ENCODE measurements at regions not wholly inside any gene's neighbourhood (a gene's known extent, or its start where the extent isn't known, plus 50 kb on each side); places are given as distances from the start of the nearest gene placed in this dataset.

GRCh38 chr3:159473206-159473605 is 515.4 kb upstream of the IL12A start:
- TF ChIP-seq CTCF (IDR thresholded peaks at IDR 0.05) (no peak), POLR2AphosphoS5 (IDR thresholded peaks at IDR 0.05) (no peak)

Data from gastroesophageal sphincter (tissue), 3 donors.